ENCODE measurements at regions not wholly inside any gene's neighbourhood (a gene's known extent, or its start where the extent isn't known, plus 50 kb on each side); places are given as distances from the start of the nearest gene placed in this dataset.
"Not testable (repeated sequence)": the region's sequence is repeated elsewhere in the genome, so short reads cannot be mapped to it uniquely, and the experiment has no call there.

DNA sequence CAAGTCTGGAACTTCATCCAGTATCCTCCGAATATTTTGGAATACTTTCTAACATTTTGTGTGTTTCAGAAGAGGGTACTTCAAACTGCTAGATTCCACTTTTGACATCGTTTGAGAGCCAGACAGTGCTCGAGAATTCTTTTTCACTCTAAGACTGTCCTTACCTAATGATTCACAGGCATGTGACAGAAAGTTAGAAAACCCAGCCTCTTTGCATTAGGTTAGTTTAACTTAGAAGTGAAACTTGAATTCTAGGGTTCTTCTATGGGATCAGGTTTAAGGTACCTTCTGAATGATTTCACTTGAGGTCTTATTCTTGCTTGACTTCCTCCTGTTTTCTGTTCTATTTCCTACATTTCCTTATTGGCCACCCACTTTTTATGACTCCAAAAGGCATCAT, 431.8 kb downstream of the SLC6A15 start:
- DNase-seq: no peak

DNA sequence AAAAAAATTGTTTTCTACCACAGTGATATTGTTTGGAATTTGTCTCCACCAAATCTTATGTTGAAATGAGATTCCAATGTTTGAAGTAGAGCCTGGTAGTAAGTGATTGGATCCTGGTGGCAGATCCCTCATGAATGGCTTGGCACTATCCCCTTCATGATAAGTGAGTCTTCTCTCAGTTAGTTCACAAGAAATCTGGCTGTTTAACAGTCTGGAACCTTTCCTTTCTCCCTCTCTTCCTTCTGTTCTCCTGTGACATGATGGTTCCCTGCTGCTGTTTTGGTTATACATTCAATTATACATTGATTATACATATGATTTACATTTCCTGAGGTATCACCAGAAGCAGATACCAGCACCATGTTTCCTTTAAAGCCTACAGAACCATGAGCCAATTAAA, 442.2 kb downstream of the SLC6A15 start:
- no peak for DNase-seq

DNA sequence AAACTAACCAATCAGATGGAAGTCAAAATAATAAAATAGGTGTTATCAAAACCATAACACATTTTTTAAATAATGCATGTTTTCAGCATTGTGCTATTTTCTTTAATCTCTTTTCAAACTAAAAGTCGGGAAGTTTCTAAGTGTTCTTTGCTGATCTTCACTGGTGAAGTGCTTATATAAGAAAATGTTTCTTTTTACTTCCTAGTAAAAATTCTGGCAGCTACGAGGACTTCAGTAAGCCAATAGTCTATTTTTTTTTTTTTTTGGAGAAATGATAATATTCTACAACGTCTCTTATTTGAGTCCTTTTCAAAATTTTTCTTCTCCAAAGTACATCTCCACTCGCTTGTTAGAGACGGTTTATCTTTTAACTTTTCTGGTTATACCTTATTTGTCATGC, 448.0 kb downstream of the SLC6A15 start:
- no peak for DNase-seq

DNA sequence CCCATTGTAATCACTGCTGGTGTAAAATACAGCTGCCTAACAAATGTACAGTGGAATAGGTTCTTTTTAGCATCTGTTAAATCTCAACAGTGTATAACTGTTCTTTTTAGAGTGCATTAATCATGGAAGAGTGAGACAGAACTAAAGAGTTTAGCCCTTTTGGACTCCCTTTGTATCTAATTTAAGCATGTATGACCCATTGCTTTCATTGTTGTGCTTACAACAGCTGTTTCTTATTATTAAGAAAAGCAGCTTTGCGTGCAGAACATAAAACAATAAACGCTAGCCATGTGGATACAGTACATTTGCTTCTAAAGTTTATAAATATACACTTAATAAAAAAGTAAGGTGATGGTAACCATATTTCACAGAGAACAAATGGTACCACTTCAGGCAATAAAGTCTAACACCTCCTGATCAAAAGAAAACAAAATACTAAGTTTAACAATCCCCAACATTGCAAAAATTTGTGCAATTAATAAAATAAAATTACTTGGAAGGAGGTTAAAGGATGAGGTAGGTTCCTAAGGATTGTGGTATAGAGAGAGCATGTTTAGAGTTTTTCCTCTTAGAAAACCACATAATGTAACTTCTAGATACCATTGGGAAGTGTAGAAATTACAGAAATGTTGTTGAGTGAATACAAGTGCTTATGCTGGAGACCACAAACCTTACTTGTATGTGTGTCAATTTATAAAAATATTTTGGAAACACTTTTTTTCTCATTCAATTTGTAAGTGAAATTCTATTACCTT, 448.7 kb downstream of the SLC6A15 start:
- DNase-seq: no peak

DNA sequence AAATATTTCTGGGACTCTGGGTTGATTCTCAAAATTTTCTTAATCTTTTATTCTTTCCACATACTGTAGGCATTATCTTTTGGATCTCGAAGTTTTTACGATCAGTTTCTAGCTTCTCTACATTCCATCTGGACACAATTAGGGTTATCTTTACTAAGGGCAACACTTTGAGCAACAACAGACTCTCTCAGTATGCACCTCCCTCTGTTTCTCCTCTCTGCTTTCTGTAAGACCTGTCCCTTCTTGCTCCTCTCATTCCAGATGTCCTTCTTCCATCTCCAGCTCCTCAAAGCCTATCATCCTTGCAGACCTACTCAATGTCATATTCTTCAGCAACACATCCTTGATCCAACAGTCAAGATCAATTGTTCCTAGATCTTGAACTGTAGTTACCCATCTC, 457.0 kb downstream of the SLC6A15 start:
- DNase-seq: no peak

DNA sequence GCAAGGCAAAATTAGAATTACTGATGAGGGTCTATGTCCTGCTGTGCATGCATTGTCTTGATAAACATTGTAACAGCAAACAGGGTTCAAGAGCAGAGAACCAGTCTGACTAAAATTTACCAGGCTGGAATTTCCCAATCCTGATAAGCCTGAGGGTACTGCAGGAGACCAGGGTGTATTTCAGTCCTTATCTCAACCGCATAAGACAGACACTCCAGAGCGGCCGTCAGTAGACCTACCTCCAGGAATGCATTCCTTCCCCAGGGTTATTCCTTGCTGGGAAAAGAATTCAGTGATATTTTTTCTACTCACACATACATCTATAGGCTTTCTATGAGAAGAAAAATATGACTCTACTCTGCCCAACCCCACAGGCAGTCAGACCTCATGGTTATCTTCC, 466.1 kb downstream of the SLC6A15 start:
- not testable (repeated sequence) for DNase-seq

DNA sequence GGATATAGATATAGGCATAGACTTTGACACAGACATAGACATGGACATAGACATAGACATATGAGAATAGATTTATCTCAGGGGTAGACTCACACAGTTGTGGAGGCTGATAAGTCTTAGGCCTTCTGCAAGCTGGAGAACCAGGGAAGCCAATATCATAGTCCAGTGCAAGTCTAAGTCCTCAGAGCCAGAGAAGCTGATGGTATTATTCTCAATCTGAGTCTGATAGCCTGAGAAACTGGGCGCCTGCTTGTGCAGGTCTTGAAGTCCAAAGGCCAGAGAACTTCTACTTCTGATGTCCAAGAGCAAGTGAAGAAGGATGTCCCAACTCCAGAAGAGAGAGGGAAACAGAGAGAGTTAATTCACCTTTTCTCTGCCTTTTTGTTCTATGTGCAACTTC, 476.5 kb downstream of the SLC6A15 start:
- DNase-seq: no peak

DNA sequence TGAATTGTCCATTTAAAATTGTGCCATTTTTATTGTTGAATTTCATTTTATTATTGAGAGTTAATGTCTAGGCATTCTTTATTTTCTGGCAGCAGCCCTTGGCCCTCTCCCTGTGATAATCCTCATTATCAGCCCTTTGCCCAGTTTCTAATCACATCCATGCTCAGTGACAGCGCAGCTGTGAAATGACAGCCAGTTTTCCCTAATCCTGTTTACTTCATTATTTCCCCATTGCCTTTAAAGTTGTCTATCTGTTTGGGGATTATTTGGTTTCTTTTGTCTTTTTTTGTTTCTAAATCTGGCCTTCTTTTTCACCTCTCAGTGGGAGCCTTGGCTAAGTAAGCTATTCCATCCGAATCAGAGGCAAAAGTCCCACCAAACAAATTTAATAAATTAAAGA, 476.9 kb downstream of the SLC6A15 start:
- DNase-seq: no peak

DNA sequence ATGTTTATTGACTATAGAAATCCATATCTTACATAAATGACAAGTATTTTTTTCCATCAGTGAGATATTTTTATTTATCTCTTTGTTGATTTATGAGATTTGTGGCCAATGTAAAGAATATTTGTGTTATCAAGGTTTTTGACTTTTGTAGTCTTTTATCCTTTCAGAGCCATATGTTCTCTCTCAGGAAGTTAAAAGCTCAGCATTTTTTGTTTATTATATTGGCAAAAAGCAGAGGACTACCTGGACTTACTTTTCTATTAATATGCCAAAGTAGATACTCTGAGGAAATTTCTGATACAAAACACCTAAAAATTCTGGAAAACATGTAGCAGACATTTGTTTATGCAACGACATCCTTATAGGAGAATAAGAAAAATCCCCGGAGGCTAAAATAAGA, 490.3 kb downstream of the SLC6A15 start:
- DNase-seq: no peak

DNA sequence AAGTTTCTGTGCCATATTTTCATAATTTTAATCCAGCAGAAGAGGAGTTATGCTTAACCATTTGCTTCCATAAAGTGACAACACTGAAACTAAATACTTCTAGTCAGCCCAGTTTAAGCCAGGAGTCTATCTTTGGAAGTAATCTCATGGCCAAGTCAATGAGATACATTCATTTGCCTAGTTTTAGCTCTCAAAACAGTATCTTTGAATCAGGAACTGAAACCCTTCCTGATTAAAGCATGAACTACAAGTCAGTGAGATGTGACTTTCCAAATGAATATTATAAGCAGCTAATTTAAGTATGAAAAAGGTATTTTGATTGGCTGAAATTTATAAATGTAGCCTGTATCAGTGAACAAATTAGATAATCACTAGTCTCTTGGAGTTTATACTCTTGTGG, 491.5 kb downstream of the SLC6A15 start:
- no peak for DNase-seq

DNA sequence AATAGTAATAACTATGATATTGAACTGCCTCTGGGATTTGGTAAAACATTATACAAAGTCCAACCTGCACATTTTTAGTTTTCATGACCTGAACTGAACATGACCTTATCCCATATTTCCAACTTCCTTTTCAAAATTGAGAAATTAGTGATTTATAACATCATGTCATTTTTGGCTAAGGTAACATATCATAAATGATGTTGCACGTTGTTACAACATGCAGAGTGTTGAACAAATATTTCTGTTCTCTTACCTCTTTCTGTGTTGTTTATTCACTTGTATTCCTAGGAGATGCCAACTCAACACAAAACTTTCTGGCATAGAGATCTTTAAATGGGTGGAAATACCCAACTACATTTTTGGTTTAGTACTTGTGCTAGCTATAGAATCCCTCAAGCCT, 496.0 kb downstream of the SLC6A15 start:
- no peak for DNase-seq

DNA sequence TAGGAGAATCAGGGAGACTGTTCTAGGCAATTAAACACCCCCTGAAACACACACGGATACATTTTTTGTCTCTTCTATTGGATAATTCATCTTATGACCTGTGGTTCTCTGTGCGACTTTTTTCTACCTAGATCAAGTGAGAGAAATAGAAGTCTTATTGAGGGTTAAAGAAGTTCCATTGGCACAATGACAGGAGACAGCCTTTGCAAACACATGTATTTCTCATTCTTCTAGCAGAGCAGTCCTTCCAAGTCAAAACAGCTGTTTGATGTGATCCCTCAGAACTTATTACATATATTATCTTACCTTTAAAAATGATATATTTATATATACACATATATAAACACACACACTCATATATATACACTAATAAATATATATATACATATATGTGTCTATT, 496.7 kb downstream of the SLC6A15 start:
- DNase-seq: no peak

DNA sequence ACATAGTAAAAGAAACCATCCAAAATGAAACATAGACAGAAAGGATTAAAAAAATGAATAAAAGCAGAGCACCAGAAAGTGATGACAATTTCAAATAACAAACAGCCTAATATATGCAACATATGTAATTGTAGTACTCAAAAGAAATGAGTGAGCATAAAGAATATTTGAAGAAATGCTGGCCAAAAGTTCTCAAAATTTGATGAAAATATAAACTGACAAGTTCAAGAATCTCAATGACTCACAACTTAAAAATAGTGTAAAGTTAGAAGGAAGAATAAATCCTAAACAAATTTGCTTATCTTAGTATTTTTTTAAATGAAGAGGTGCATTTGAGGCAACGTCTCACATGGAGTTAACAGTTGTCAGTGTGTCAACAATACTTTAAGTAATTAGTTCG, 498.9 kb downstream of the SLC6A15 start:
- no peak for DNase-seq

DNA sequence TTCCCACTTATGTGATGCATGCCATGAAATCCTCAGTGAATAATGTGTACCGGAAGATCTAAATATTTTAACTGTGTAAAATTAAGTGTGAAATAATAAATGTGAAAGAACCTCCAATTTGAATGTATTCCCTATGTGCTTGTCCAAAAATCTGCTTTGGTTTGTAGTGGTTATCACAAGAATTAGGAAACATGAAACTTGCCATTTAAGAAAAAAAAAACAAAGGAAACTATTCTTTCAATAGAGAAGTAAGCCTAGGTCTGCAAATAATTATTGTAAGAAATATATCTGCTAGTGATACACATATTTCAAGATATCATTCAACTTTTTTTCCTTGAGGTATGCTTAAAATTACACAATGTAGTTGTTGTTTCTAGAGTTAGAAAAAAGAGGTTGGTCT, 500.4 kb downstream of the SLC6A15 start:
- DNase-seq: no peak

DNA sequence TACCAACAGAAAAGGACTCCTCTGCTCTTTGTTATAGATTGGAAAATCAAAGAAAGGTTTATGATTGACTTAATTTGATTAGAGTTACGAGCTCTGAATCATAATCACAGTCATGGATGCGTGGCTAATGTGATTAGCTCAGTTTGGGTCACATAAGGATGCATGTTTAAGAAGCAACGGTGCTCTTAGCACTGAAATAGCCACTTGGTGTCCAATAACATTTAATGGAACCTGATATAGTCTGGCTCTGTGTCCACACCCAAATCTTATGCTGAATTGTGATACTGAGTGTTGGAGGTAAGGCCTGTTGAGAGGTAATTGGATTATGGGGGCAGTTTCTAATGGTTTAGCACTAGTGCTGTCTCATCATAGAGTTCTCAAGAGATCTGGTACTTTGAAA, 501.6 kb downstream of the SLC6A15 start:
- no peak for DNase-seq

DNA sequence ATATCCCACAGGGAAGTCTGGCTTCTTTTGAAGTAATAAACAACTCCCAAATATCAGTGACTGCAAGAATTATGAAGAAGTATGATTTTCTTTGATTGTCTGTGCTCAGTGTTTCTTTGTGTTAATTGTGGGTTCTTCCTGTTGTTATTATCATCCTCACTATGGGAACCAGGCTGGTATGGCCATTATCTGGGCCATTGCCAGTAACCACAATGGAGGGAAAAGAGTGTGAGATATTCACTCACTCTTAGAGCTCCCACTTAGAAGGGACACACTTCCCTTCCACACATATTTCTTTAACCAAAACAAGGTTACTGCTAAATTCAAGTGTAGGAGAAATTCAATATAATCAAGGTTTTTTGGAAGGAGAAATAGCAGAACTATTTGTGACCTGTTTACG, 503.7 kb downstream of the SLC6A15 start:
- no peak for DNase-seq

DNA sequence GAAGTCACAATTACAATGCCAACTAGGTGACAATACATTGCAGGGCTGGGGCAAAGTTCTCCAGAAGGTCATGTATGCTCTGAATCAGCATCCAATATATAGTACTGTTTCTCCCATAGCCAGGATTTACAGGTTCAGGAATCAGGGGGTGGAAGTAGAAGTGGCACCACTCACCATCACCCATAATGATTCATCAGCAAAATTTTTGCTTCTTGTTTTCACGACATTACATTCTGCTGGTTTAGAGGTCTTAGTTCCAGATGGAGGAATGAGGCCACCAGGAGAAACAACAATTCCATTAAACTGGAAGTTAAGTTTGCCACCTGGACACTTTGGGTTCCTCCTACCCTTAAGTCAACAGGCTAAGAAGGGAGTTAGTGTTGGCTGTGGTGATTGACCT, 505.9 kb downstream of the SLC6A15 start:
- DNase-seq: not testable (repeated sequence)

DNA sequence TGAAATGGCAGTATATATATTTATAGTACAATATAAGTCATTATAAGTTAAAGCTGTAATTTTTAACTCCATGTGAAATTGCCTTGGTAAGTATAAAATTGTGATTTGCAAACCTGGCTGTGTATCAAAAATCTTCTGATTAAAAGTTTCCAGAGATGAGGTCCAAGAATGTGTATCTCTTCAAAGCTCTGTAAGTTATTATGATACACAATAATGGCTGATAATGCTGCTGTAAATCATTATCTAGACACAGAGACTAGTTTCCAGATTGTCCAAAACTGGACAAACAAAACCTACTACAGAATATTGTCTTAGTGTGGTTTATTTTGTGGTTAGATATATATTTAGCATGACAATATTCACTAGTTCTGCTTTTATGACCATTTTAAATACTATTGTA, 514.8 kb downstream of the SLC6A15 start:
- DNase-seq: no peak

DNA sequence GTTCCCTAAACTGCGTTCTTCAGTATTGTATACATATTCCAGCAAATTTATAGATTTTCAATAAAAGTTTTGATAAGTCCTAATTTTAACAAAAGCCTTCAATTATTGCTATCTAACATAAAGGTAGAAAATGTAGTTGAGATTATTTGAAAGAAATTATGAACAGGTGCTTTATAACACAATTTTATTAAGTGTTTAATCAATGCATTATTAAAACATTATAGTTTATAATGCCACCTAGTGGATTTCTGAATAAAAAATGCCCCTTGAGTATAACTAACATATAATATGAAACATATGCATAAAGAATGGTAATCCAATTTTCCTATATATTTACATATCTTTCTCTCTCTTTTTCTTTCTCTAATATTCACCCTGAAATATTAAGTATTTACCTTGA, 515.3 kb downstream of the SLC6A15 start:
- DNase-seq: no peak

DNA sequence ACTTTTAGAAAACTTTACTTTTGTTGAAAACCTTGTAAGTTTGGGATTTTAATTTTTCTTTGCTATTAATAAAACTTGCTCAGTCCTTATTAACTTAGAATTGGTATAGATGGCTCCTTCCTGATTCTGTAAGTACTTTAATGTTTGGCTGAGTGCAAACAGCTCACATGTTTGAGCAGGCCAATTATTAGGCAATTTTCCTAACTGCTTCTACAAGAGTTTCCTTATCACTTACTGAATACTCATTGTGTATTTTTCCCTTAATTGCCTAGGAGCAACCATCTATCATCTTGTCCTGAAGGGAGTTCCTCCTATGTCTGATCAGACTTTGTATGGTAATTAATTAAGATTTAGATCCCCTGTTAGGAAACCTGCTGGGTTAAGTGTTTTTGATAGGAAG, 521.4 kb downstream of the SLC6A15 start:
- not testable (repeated sequence) for DNase-seq

DNA sequence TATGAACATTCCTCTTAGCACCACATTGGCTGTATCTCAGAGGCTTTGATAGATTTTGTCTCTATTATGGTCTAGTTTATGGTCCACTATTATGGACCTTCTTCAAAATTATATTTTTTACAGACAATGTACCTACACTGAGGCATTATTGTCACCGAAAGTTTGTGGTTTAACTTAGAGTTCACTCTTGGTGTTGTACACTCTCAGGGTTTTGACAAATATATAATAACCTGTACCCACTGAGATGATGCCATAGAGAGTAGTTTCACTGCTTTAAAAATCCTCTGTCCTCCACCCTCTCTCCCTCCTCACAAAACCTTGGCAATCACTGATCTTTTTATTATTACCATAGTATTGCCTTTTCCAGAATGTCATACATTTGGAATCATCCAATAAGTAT, 528.2 kb downstream of the SLC6A15 start:
- DNase-seq: no peak

DNA sequence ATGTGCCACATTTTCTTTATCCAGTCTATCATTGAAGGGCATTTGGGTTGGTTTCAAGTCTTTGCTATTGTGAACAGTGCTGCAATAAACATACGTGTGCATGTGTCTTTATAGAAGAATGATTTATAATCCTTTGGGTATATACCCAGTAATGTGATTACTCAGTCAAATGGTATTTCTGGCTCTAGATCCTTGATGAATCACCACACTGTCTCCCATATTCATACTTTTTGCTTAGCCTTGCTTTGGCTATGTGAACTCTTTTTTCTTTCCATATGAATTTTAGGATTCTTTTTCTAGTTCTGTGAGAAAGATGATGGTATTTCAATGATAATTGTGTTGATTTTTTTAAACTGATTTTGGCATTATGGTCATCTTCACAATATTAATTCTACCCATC, 530.1 kb downstream of the SLC6A15 start:
- not testable (repeated sequence) for DNase-seq

DNA sequence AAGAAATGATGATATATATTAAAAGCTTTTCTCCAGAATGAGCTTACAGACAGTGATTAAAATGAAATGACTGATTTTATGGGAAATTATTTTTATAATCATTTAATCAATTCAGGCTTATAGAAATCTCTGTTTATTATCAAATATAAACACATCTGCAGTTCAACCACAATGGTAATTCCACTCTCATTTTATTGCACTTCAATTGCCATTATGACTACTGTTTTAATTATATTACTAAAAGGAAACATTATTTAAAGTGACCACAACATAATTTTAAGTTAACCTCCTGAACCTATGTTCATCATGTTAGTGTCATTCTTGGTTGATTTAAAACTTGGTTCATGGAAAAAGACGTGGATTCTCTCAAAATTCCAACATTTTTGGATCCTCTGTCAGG, 536.3 kb downstream of the SLC6A15 start:
- no peak for DNase-seq

DNA sequence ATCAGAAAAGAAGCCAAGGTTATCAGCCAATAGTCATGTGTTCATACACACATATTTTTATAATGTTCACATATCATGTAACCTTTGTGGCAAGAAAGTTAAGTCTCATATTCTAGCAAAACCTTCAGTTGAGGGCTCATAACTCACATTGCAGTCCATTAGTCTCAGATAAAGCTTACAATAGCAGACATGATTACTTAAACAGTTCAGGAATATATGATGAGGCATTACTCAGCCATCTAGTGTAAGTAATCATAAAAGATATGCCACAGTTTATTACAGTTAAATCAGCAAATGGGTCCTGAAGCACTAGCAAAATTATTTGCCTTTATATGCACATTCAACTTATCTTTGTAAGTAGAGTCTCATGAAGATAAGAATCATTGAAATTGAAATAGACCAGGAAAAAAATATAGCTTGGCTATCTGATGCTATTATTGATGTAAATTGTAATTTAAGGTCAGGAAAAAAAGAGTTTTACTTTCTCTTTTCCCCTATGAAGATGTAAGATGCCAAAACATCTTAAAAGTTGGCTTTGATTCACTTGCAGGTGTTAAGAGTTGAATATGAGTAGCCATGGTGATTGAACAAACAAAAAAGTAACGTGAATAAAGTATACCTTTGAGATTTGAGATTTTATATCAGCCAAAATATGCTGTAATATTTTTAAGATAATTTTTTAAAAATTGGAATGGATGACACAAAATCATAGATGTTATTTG, 537.0 kb downstream of the SLC6A15 start:
- no peak for DNase-seq

DNA sequence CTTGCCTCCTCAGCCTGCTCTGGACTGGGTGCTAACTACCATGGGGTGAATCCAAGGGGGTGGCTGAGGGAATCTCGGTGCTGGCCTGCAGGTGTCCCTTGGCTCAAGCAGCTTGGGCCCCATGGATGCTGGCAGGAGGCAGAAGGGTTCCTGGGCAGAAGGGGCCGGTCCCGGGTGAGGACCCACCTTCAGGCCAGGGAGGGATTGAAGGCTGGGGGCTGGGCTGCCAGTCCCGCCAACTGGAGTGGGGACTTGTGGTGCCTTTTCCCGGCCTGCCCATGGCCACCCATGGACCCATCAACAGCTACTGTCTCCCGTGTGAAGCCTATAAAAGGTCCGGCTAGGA, 550.1 kb downstream of the SLC6A15 start:
- no peak for DNase-seq

All from NCI-H2107 (cell line).